Endothelial cell of umbilical vein (primary cell): ENCODE measurements at regions not wholly inside any gene's neighbourhood (a gene's known extent, or its start where the extent isn't known, plus 50 kb on each side); places are given as distances from the start of the nearest gene placed in this dataset.
"Not testable (repeated sequence)": the region's sequence is repeated elsewhere in the genome, so short reads cannot be mapped to it uniquely, and the experiment has no call there.

Experiments
- BruUV-seq: library from RNA; stranded (reverse); fragments of 400-500 nt; replicated peaks from 2 replicates; lab custom pipeline; 2021; lab: Mats Ljungman, UMichigan
- CTCF ChIA-PET: fragments of 300-600, 350-600 bp; sonication (Branson Sonifier 250); formaldehyde crosslinking; loops from one replicate; lab custom pipeline; 2021; ENCODE audit warnings: antibody characterized with exemption, inconsistent platforms; lab: Charles Lee
- POLR2A ChIA-PET: fragments of 300-600, 350-600 bp; sonication (Branson Sonifier 250); formaldehyde crosslinking; loops from one replicate; lab custom pipeline; 2021; ENCODE audit warnings: antibody characterized with exemption, inconsistent platforms; lab: Charles Lee
- DNase-seq: peaks from one replicate; pipeline ENCODE4 v3.0.0-alpha.2; 2011; ENCODE audit warnings: low read depth, low spot score
- FAIRE-seq: peaks from 2 replicates; lab custom pipeline; 2011; peaks lifted over from hg19 to GRCh38; lab: Jason Lieb, UNC
- H2AFZ ChIP-seq: 2 replicates; pipeline ENCODE4 v1.6.0; 2012; ENCODE audit warnings: low read depth, low read length, control low read depth, inconsistent platforms
- H3K27ac ChIP-seq: 2 replicates; pipeline ENCODE4 v1.5.1; 2011; ENCODE audit warnings: low read depth, mild to moderate bottlenecking, control low read depth, low read length, moderate library complexity; ENCODE audit not compliant: insufficient read depth
- H3K27me3 ChIP-seq, 2 experiments: 2 replicates each; pipeline versions ENCODE4 v1.6.0 to v1.6.1; 2011; ENCODE audit warnings: low read length in 2 of 2, mixed read lengths in 1 of 2; ENCODE audit not compliant: control insufficient read depth in 2 of 2, insufficient read depth in 2 of 2
- H3K36me3 ChIP-seq, 2 experiments: 2 replicates in 1 of 2; 3 replicates in 1 of 2; pipeline ENCODE4 v1.5.1; 2011; ENCODE audit warnings: low read length in 2 of 2, mild to moderate bottlenecking in 1 of 2, moderate library complexity in 1 of 2; ENCODE audit not compliant: control insufficient read depth in 2 of 2, insufficient read depth in 2 of 2; ENCODE audit errors: extremely low read depth in 1 of 2
- H3K4me1 ChIP-seq: 3 replicates; pipeline ENCODE4 v1.5.1; 2011; ENCODE audit warnings: mild to moderate bottlenecking, low read length; ENCODE audit not compliant: control insufficient read depth, insufficient read depth; ENCODE audit errors: extremely low read depth
- H3K4me2 ChIP-seq: 2 replicates; pipeline ENCODE4 v1.6.1; 2011; ENCODE audit warnings: low read length, control low read depth, mixed read lengths; ENCODE audit not compliant: insufficient read depth
- H3K4me3 ChIP-seq, 3 experiments: fragments of 200-600 bp in 1 of 3; sonication (generic), shearing (Covaris generic) in 1 of 3; replicated peaks in 1 of 3; 2 replicates each; pipeline ENCODE4 v1.5.1; 2011 to 2016; ENCODE audit warnings: control low read depth in 3 of 3, low read length in 3 of 3, mild to moderate bottlenecking in 2 of 3, inconsistent platforms in 1 of 3, low read depth in 1 of 3, moderate library complexity in 1 of 3; ENCODE audit not compliant: insufficient read depth in 1 of 3
- H3K79me2 ChIP-seq: 2 replicates; pipeline ENCODE4 v1.6.0; 2012; ENCODE audit warnings: low read length, inconsistent platforms; ENCODE audit not compliant: control insufficient read depth, insufficient read depth
- H3K9ac ChIP-seq: replicated peaks from 2 replicates; pipeline ENCODE3; 2011; ENCODE audit warnings: low read length, control low read depth; ENCODE audit not compliant: insufficient read depth; ENCODE audit errors: extremely low read depth
- H3K9me1 ChIP-seq: replicated peaks from 3 replicates; pipeline ENCODE4 v1.6.0; 2011; ENCODE audit warnings: mild to moderate bottlenecking, low read length; ENCODE audit not compliant: control insufficient read depth, insufficient read depth; ENCODE audit errors: extremely low read depth
- H3K9me3 ChIP-seq: replicated peaks from 2 replicates; pipeline ENCODE4 v1.5.1; 2012; ENCODE audit warnings: low read length, inconsistent platforms; ENCODE audit not compliant: control insufficient read depth, insufficient read depth
- H4K20me1 ChIP-seq: replicated peaks from 2 replicates; pipeline ENCODE3; 2011; ENCODE audit warnings: mild to moderate bottlenecking, low read length; ENCODE audit not compliant: control insufficient read depth, insufficient read depth; ENCODE audit errors: extremely low read depth
- dilution Hi-C: fragments of 300-500 bp; cut with MboI; formaldehyde crosslinking; loops from one replicate; pipeline ENCODE4 v1.15.0; 2019; ENCODE audit warnings: low sequenced_read_pairs; ENCODE audit not compliant: extremely low pct_ligation_motif_present
- intact Hi-C: fragments of 100-400 bp; cut with micrococcal nuclease; formaldehyde crosslinking; loops from one replicate; pipeline ENCODE4 v1.10.0; 2022
- TF ChIP-seq, protein P1 (sequence below): IDR thresholded peaks from 2 replicates; pipeline ENCODE4 v1.6.1; 2011; ENCODE audit not compliant: insufficient read depth, insufficient read length

DNA sequence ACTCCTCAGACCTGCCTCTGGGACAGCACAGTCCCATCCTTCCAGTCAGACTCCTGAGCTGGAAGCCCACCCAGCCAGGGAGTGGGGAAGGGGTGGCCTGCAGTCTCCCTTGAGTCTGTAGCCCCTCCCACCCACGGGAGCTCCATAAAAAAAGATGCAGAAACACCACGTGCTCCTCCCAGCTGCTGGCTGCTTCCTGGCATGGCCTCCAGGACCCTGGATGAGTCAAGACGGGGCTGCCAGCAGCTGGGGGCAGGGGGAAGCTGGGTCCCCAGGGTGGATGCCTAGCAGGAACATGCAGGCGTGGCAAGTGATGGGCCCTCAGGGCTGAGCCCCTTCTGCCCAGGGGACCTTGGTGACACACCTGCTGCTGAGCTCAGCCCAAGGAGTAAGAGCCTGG, 138.5 kb downstream of the TBC1D2B start:
- DNase-seq, result peak; percentile 47
- intact Hi-C loops, POLR2A ChIA-PET, H3K4me1 ChIP-seq, H3K4me3 ChIP-seq, H3K9me1 ChIP-seq, H2AFZ ChIP-seq, BruUV-seq, H3K27ac ChIP-seq, FAIRE-seq, H3K36me3 ChIP-seq, H3K79me2 ChIP-seq, H3K4me2 ChIP-seq, H4K20me1 ChIP-seq, H3K27me3 ChIP-seq, H3K9me3 ChIP-seq, H3K9ac ChIP-seq, dilution Hi-C loops: not testable (repeated sequence)
- TF ChIP-seq, protein P1, sequence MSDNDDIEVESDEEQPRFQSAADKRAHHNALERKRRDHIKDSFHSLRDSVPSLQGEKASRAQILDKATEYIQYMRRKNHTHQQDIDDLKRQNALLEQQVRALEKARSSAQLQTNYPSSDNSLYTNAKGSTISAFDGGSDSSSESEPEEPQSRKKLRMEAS, result peak; percentile 56
- CTCF ChIA-PET, result interaction anchor here (0.7 to 1.1 kb wide), 3 partner anchors 29 to 169 kb away, joined by 3 to 4 read pairs (median 3); no protein-coding TSS in a partner anchor

DNA sequence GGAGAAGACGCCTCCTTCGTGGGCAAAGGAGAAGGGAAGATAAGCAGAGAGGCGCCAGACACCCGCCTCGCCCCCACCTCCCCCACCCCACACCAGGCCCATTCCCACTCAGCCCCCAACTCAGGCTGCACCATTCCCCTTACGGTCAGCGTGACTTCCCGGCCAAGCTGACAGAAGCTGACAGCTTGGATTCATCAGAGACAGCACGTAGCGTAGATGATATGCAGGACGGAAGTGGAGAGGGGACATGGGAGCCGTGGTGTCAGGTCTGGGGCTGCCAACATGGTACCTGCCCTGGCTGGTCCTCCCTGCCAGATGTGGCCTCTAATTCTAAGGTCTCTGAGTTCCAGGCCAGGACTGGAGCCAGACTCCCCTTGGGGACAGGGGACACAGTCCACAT, 139.0 kb downstream of the TBC1D2B start:
- DNase-seq, H3K36me3 ChIP-seq, H4K20me1 ChIP-seq, H3K79me2 ChIP-seq, H3K9me3 ChIP-seq, intact Hi-C loops, H2AFZ ChIP-seq, H3K9ac ChIP-seq, H3K4me3 ChIP-seq, H3K27ac ChIP-seq, H3K9me1 ChIP-seq, H3K27me3 ChIP-seq, BruUV-seq, dilution Hi-C loops, H3K4me2 ChIP-seq, H3K4me1 ChIP-seq, POLR2A ChIA-PET, FAIRE-seq: not testable (repeated sequence)
- CTCF ChIA-PET, result interaction anchor here (1.0 kb wide), 1 partner anchor 31 kb away, joined by 3 read pairs; no protein-coding TSS in a partner anchor

DNA sequence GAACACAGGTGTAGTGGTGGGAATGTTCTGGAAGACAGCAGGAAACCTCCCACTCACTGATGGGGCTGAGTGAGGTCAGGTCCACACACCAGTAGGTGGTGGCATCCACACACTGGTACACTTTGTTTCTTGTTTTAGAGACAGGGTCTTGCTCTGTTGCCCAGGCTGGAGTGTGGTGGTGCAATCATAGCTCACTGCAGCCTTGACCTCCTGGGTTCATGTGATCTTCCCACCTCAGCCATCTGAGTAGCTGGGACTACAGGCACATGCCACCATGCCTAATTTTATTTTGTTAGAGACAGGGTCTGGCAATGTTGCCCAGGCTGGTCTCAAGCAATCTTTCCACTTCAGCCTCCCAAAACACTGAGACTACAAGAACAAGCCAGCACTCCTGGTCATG, 140.9 kb downstream of the TBC1D2B start:
- DNase-seq, H3K9ac ChIP-seq, BruUV-seq, H3K9me1 ChIP-seq, CTCF ChIA-PET, H3K4me1 ChIP-seq, FAIRE-seq, H3K4me2 ChIP-seq, POLR2A ChIA-PET, H3K4me3 ChIP-seq, dilution Hi-C loops, H4K20me1 ChIP-seq, H3K36me3 ChIP-seq, H2AFZ ChIP-seq, H3K79me2 ChIP-seq, intact Hi-C loops, H3K27ac ChIP-seq, H3K27me3 ChIP-seq, H3K9me3 ChIP-seq: not testable (repeated sequence)

DNA sequence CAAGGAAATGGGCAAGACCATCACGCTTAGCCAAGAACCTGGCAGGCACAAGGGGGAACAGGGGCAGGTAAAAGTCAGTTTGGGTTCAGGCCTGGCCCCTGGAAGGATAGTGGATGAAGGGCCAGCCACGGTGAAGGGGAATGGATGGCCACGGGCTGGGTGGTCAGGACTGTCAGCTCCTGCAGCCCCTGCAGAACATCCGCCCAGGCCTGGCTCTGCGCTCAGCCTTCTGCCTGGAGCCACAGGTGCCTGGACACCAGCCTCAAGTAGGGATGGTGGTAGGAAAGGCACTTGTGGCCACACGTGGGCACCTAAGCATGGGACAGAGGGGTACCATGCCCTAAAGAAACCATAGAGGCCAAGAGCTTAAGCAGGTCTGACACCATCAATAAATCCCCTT, 143.0 kb downstream of the TBC1D2B start:
- H3K4me2 ChIP-seq, H3K9ac ChIP-seq, H3K9me1 ChIP-seq, CTCF ChIA-PET, H3K4me1 ChIP-seq, H2AFZ ChIP-seq, intact Hi-C loops, DNase-seq, H3K27ac ChIP-seq, H3K79me2 ChIP-seq, FAIRE-seq, H4K20me1 ChIP-seq, BruUV-seq, dilution Hi-C loops, POLR2A ChIA-PET, H3K27me3 ChIP-seq, H3K36me3 ChIP-seq, H3K9me3 ChIP-seq, H3K4me3 ChIP-seq: not testable (repeated sequence)
